H9 (cell line): ENCODE measurements at regions not wholly inside any gene's neighbourhood (a gene's known extent, or its start where the extent isn't known, plus 50 kb on each side); places are given as distances from the start of the nearest gene placed in this dataset.

ENCODE experiments used
- DNase-seq: peaks from one replicate; pipeline ENCODE4 v3.0.0-alpha.2; 2017
- H2AFZ ChIP-seq: one replicate; pipeline ENCODE4 v1.6.1; 2013; ENCODE audit warnings: mild to moderate bottlenecking, low read length, control low read depth, moderate library complexity
- H2AK5ac ChIP-seq: 2 replicates; pipeline ENCODE4 v1.6.1; 2013; ENCODE audit warnings: low read length, control low read depth, mixed read lengths; ENCODE audit not compliant: insufficient read length
- H2BK120ac ChIP-seq: one replicate; pipeline ENCODE4 v1.6.1; 2013; ENCODE audit warnings: low read depth, mild to moderate bottlenecking, low read length, control low read depth, inconsistent platforms; ENCODE audit not compliant: poor library complexity, severe bottlenecking
- H2BK12ac ChIP-seq: 2 replicates; pipeline ENCODE4 v1.6.1; 2013; ENCODE audit warnings: low read length, control low read depth, mixed read lengths, low read depth; ENCODE audit not compliant: insufficient read length
- H2BK15ac ChIP-seq: 2 replicates; pipeline ENCODE4 v1.6.1; 2013; ENCODE audit warnings: low read depth, low read length, control low read depth
- H2BK20ac ChIP-seq: one replicate; pipeline ENCODE4 v1.6.1; 2013; ENCODE audit warnings: low read depth, mild to moderate bottlenecking, low read length, control low read depth, inconsistent platforms; ENCODE audit not compliant: poor library complexity, severe bottlenecking
- H2BK5ac ChIP-seq: 2 replicates; pipeline ENCODE4 v1.6.1; 2013; ENCODE audit warnings: low read length, control low read depth, mixed read lengths; ENCODE audit not compliant: insufficient read length
- H3K14ac ChIP-seq: 2 replicates; pipeline ENCODE4 v1.6.1; 2013; ENCODE audit warnings: low read length, control low read depth; ENCODE audit not compliant: insufficient read depth
- H3K18ac ChIP-seq: 2 replicates; pipeline ENCODE4 v1.6.1; 2013; ENCODE audit warnings: low read depth, mild to moderate bottlenecking, mixed read lengths, low read length, control low read depth; ENCODE audit not compliant: insufficient read length
- H3K23ac ChIP-seq: 2 replicates; pipeline ENCODE4 v1.6.1; 2013; ENCODE audit warnings: low read length, control low read depth, mixed read lengths, low read depth; ENCODE audit not compliant: insufficient read length
- H3K23me2 ChIP-seq: 2 replicates; pipeline ENCODE4 v1.6.1; 2013; ENCODE audit warnings: low read depth, mild to moderate bottlenecking, mixed read lengths, low read length, control low read depth; ENCODE audit not compliant: insufficient read length, poor library complexity, severe bottlenecking
- H3K27ac ChIP-seq: 2 replicates; pipeline ENCODE4 v1.5.1; 2013; ENCODE audit warnings: low read length, control low read depth, mixed read lengths, low read depth; ENCODE audit not compliant: insufficient read length
- H3K27me3 ChIP-seq: 2 replicates; pipeline ENCODE4 v1.6.1; 2013; ENCODE audit warnings: low read length, control low read depth, inconsistent platforms; ENCODE audit not compliant: insufficient read depth
- H3K4ac ChIP-seq: 2 replicates; pipeline ENCODE4 v1.6.1; 2013; ENCODE audit warnings: low read depth, mild to moderate bottlenecking, control low read depth, inconsistent platforms, low read length, moderate library complexity
- H3K4me1 ChIP-seq: 2 replicates; pipeline ENCODE4 v1.6.1; 2013; ENCODE audit warnings: low read length, control low read depth, inconsistent platforms; ENCODE audit not compliant: insufficient read depth
- H3K4me2 ChIP-seq: 2 replicates; pipeline ENCODE4 v1.6.1; 2013; ENCODE audit warnings: low read length, control low read depth, mixed read lengths; ENCODE audit not compliant: insufficient read length, insufficient read depth
- H3K56ac ChIP-seq: 2 replicates; pipeline ENCODE4 v1.6.1; 2013; ENCODE audit warnings: low read depth, mild to moderate bottlenecking, mixed read lengths, low read length, control low read depth; ENCODE audit not compliant: insufficient read length
- H3K79me1 ChIP-seq: 2 replicates; pipeline ENCODE4 v1.6.1; 2013; ENCODE audit warnings: low read depth, mild to moderate bottlenecking, moderate library complexity, low read length, control low read depth, inconsistent platforms; ENCODE audit not compliant: insufficient read depth, poor library complexity, severe bottlenecking
- H3K79me2 ChIP-seq: 2 replicates; pipeline ENCODE4 v1.6.1; 2013; ENCODE audit warnings: low read length, control low read depth, inconsistent platforms; ENCODE audit not compliant: insufficient read depth
- H3K9ac ChIP-seq: 2 replicates; pipeline ENCODE4 v1.6.1; 2013; ENCODE audit warnings: low read length, control low read depth, mixed read lengths; ENCODE audit not compliant: insufficient read length; ENCODE audit errors: extremely low read depth
- H3K9me3 ChIP-seq: one replicate; pipeline ENCODE4 v1.6.1; 2013; ENCODE audit warnings: low read depth, low read length, inconsistent platforms; ENCODE audit not compliant: control insufficient read depth
- H3T11ph ChIP-seq: one replicate; pipeline ENCODE4 v1.6.1; 2013; ENCODE audit warnings: mild to moderate bottlenecking, low read length, control low read depth, inconsistent platforms
- H4K20me1 ChIP-seq: one replicate; pipeline ENCODE4 v1.6.1; 2013; ENCODE audit not compliant: control insufficient read depth, insufficient read length, insufficient read depth
- H4K5ac ChIP-seq: 2 replicates; pipeline ENCODE4 v1.6.1; 2013; ENCODE audit warnings: low read depth, mild to moderate bottlenecking, mixed read lengths, low read length, control low read depth; ENCODE audit not compliant: insufficient read length
- H4K8ac ChIP-seq: replicated peaks from 2 replicates; pipeline ENCODE4 v1.6.1; 2013; ENCODE audit warnings: low read length, control low read depth, mixed read lengths, low read depth; ENCODE audit not compliant: insufficient read length
- H4K91ac ChIP-seq: 2 replicates; pipeline ENCODE4 v1.6.1; 2013; ENCODE audit warnings: low read depth, mild to moderate bottlenecking, moderate library complexity, mixed read lengths, low read length, control low read depth; ENCODE audit not compliant: insufficient read length
- H3K27ac Mint-ChIP-seq, 3 experiments: 2 replicates in 2 of 3; 3 replicates in 1 of 3; pipeline ENCODE4 v1.8.0; 2020 to 2021; ENCODE audit warnings: mixed read lengths in 3 of 3, mild to moderate bottlenecking in 1 of 3, moderate library complexity in 1 of 3
- H3K27me3 Mint-ChIP-seq: 2 replicates; pipeline ENCODE4 v1.8.0; 2021; ENCODE audit warnings: low read depth, mild to moderate bottlenecking, moderate library complexity, mixed read lengths
- H3K36me3 Mint-ChIP-seq, 3 experiments: 2 replicates in 2 of 3; 3 replicates in 1 of 3; pipeline ENCODE4 v1.8.0; 2020 to 2021; ENCODE audit warnings: low read depth in 3 of 3, mixed read lengths in 3 of 3; ENCODE audit not compliant: insufficient read depth in 1 of 3
- H3K4me1 Mint-ChIP-seq, 2 experiments: 2 replicates each; pipeline ENCODE4 v1.8.0; 2020; ENCODE audit warnings: mixed read lengths in 2 of 2
- H3K4me3 Mint-ChIP-seq, 2 experiments: 2 replicates in 1 of 2; 3 replicates in 1 of 2; pipeline ENCODE4 v1.8.0; 2020 to 2021; ENCODE audit warnings: mild to moderate bottlenecking in 2 of 2, mixed read lengths in 2 of 2, moderate library complexity in 1 of 2
- H3K9me3 Mint-ChIP-seq, 2 experiments: 2 replicates in 1 of 2; 3 replicates in 1 of 2; pipeline ENCODE4 v1.8.0; 2020; ENCODE audit warnings: mild to moderate bottlenecking in 2 of 2, mixed read lengths in 2 of 2, moderate library complexity in 1 of 2
- CTCF ChIP-seq: fragments of 200-600 bp; sonication (generic); conservative IDR thresholded peaks from 3 replicates; pipeline ENCODE4 v1.8.0; 2021; ENCODE audit warnings: antibody characterized with exemption, mild to moderate bottlenecking
- WGBS: extraction: QIAGEN DNeasy Blood & Tissue Kit; methylation state at CpG from one replicate; pipeline ENCODE4 v1.1.7; 2013; ENCODE audit warnings: missing lambda C conversion rate, low lambda C conversion rate, mixed read lengths; ENCODE audit not compliant: insufficient read length; ENCODE audit errors: extremely low coverage; 5-methylcytosine and 5-hydroxymethylcytosine counted together

GRCh38 chr3:59338934-59339333 is 289.1 kb upstream of the CFAP20DC start:
- no peaks in the 10 kb centered on the region for H3K4me1 ChIP-seq
- no peaks in the 10 kb centered on the region for H3K27me3 ChIP-seq
- no peak for TF ChIP-seq CTCF
- H3K9me3 Mint-ChIP-seq = peaks cover 1% of the 10 kb centered on the region in 2 experiments; a peak in 3 of 5 replicates
- no peak overlapping the region for H3K56ac ChIP-seq
- H3K27ac ChIP-seq = no peak overlapping the region
- no peak for DNase-seq
- H4K8ac ChIP-seq = no peak overlapping the region
- H4K20me1 ChIP-seq = no peaks in the 10 kb centered on the region
- no peak overlapping the region for H3K4me3 Mint-ChIP-seq
- no peak overlapping the region for H2BK12ac ChIP-seq
- no peak overlapping the region for H3K23ac ChIP-seq
- H3K4me2 ChIP-seq = no peak overlapping the region
- H2BK20ac ChIP-seq = no peak overlapping the region
- H2BK15ac ChIP-seq = no peak overlapping the region
- H3K23me2 ChIP-seq = no peaks in the 10 kb centered on the region
- H4K91ac ChIP-seq = no peak overlapping the region
- no peak overlapping the region for H3K27ac Mint-ChIP-seq
- H3T11ph ChIP-seq = no peak overlapping the region
- no peaks in the 10 kb centered on the region; the same call in none of the 2 replicates for H3K27me3 Mint-ChIP-seq
- no peaks in the 10 kb centered on the region for H3K79me1 ChIP-seq
- H2AK5ac ChIP-seq = no peak overlapping the region
- no peaks in the 10 kb centered on the region for H3K4me1 Mint-ChIP-seq
- no peak overlapping the region for H2BK5ac ChIP-seq
- no peaks in the 10 kb centered on the region for H3K9me3 ChIP-seq
- H3K36me3 Mint-ChIP-seq = peaks cover 0 to 2% (median 0%) of the 10 kb centered on the region in 3 experiments; a peak in 2 of 7 replicates
- H2AFZ ChIP-seq = no peak overlapping the region
- no peaks in the 10 kb centered on the region for H3K79me2 ChIP-seq
- H3K4ac ChIP-seq = no peak overlapping the region
- H3K9ac ChIP-seq = no peak overlapping the region
- H3K14ac ChIP-seq = no peak overlapping the region
- WGBS = no CpG with 5 or more reads among the region's 7 CpGs
- no peak overlapping the region for H2BK120ac ChIP-seq
- no peak overlapping the region for H4K5ac ChIP-seq
- H3K18ac ChIP-seq = no peak overlapping the region
